HCT116 (cell line): ENCODE measurements at regions not wholly inside any gene's neighbourhood (a gene's known extent, or its start where the extent isn't known, plus 50 kb on each side); places are given as distances from the start of the nearest gene placed in this dataset.

ENCODE experiments used
- CEBPB ChIP-seq: IDR thresholded peaks from 2 replicates; pipeline ENCODE4 v1.6.1; 2012; ENCODE audit warnings: low read depth
- CTCF ChIP-seq, 3 experiments: fragments of 200-600 bp in 1 of 3; sonication (generic) in 1 of 3; IDR thresholded peaks in 2 of 3; conservative IDR thresholded peaks in 1 of 3; 2 replicates each; pipeline ENCODE4 v1.5.1; 2012 to 2017; ENCODE audit warnings: low read depth in 2 of 3, low read length in 2 of 3, antibody characterized with exemption in 1 of 3, borderline replicate concordance in 1 of 3, control low read depth in 1 of 3, mild to moderate bottlenecking in 1 of 3, mixed read lengths in 1 of 3, mixed run types in 1 of 3, moderate library complexity in 1 of 3; ENCODE audit not compliant: insufficient read depth in 1 of 3
- EGR1 ChIP-seq: IDR thresholded peaks from 2 replicates; pipeline ENCODE4 v1.6.1; 2012; ENCODE audit warnings: low read depth
- EZH2 ChIP-seq: fragments of 200-600 bp; sonication (generic); IDR thresholded peaks from 2 replicates; pipeline ENCODE4 v1.6.1; 2017; ENCODE audit warnings: antibody characterized with exemption, mixed run types
- FOSL1 ChIP-seq: IDR thresholded peaks from 2 replicates; pipeline ENCODE4 v1.6.1; 2012; ENCODE audit warnings: low read depth
- JUND ChIP-seq: IDR thresholded peaks from 2 replicates; pipeline ENCODE4 v1.6.1; 2012
- MAX ChIP-seq: IDR thresholded peaks from 2 replicates; pipeline ENCODE4 v1.6.1; 2012
- POLR2A ChIP-seq: IDR thresholded peaks from 2 replicates; pipeline ENCODE4 v1.7.0; 2011; ENCODE audit warnings: borderline replicate concordance; ENCODE audit not compliant: insufficient read depth, insufficient read length; ENCODE audit errors: extremely low read depth
- POLR2AphosphoS5 ChIP-seq: IDR thresholded peaks from 2 replicates; pipeline ENCODE4 v1.6.1; 2011; ENCODE audit warnings: mild to moderate bottlenecking, low read depth, low read length, moderate library complexity
- RAD21 ChIP-seq: IDR thresholded peaks from 2 replicates; pipeline ENCODE4 v1.6.1; 2012; ENCODE audit warnings: low read depth, mild to moderate bottlenecking
- ZFX ChIP-seq: fragments of 450-650 bp; IDR thresholded peaks from 2 replicates; pipeline ENCODE4 v1.6.1; 2017
- ZNF274 ChIP-seq: fragments of 200-500 bp; sonication (Bioruptor generic); IDR thresholded peaks from 2 replicates; pipeline ENCODE4 v1.6.1; 2014; ENCODE audit warnings: mild to moderate bottlenecking, low read depth, low read length, inconsistent platforms
- TF ChIP-seq, protein P1 (sequence below): IDR thresholded peaks from 2 replicates; pipeline ENCODE4 v1.6.1; 2012; ENCODE audit warnings: low read depth

DNA sequence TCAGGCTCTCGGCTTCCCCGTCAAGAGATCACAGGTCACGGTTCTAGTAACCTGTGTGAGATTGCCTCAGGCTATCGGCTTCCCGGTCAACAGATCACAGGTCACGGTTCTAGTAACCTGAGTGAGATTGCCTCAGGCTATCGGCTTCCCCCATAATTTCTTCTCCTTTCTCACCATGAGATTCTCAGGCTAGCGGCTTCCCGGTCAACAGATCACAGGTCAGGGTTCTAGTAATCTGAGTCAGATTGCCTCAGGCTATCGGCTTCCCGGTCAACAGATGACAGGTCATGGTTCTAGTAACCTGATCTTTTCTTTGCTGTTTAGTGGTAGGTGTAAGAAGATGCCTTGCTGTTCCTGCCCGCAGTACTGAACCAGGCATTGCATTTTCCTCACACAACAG, 418.2 kb upstream of the ZNF717 start:
- TF ChIP-seq JUND (no peak), CTCF (IDR thresholded peaks at IDR 0.05 in 2 of 3, conservative IDR thresholded peaks at IDR 0.05 in 1 of 3; ENCODE audit: borderline replicate concordance in 1 of 3, insufficient read depth in 1 of 3, low read depth in 2 of 3, low read length in 2 of 3) (no peak), RAD21 (no peak), ZFX (no peak), POLR2A (no peak), FOSL1 (no peak), POLR2AphosphoS5 (no peak), MAX (no peak), ZNF274 (no peak), EGR1 (no peak), EZH2 (no peak), CEBPB (no peak)
- TF ChIP-seq, protein P1, sequence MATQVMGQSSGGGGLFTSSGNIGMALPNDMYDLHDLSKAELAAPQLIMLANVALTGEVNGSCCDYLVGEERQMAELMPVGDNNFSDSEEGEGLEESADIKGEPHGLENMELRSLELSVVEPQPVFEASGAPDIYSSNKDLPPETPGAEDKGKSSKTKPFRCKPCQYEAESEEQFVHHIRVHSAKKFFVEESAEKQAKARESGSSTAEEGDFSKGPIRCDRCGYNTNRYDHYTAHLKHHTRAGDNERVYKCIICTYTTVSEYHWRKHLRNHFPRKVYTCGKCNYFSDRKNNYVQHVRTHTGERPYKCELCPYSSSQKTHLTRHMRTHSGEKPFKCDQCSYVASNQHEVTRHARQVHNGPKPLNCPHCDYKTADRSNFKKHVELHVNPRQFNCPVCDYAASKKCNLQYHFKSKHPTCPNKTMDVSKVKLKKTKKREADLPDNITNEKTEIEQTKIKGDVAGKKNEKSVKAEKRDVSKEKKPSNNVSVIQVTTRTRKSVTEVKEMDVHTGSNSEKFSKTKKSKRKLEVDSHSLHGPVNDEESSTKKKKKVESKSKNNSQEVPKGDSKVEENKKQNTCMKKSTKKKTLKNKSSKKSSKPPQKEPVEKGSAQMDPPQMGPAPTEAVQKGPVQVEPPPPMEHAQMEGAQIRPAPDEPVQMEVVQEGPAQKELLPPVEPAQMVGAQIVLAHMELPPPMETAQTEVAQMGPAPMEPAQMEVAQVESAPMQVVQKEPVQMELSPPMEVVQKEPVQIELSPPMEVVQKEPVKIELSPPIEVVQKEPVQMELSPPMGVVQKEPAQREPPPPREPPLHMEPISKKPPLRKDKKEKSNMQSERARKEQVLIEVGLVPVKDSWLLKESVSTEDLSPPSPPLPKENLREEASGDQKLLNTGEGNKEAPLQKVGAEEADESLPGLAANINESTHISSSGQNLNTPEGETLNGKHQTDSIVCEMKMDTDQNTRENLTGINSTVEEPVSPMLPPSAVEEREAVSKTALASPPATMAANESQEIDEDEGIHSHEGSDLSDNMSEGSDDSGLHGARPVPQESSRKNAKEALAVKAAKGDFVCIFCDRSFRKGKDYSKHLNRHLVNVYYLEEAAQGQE = no peak
